ENCODE measurements at regions not wholly inside any gene's neighbourhood (a gene's known extent, or its start where the extent isn't known, plus 50 kb on each side); places are given as distances from the start of the nearest gene placed in this dataset.

GRCh38 chr14:84343656-84344055 lies 1186.3 kb upstream of the FLRT2 start:
- Histone ChIP-seq H3K27me3 (no peaks in the 10 kb centered on the region), H3K4me3 (ENCODE audit: low read depth in 1 of 2, low read length in 1 of 2) (no peak overlapping the region), H3K4me1 (ENCODE audit: control insufficient read depth in 1 of 2, insufficient read depth in 1 of 2, low read depth in 1 of 2, low read length in 1 of 2) (no peaks in the 10 kb centered on the region), H3K36me3 (no peaks in the 10 kb centered on the region), H3K27ac (no peak overlapping the region), H3K9me3 (no peaks in the 10 kb centered on the region)
- no peak for TF ChIP-seq CTCF (IDR thresholded peaks at IDR 0.05)

GRCh38 chr14:84351646-84352045 lies 1178.3 kb upstream of the FLRT2 start:
- Histone ChIP-seq H3K4me1 (ENCODE audit: control insufficient read depth in 1 of 2, insufficient read depth in 1 of 2, low read depth in 1 of 2, low read length in 1 of 2) (no peaks in the 10 kb centered on the region), H3K36me3 (no peaks in the 10 kb centered on the region), H3K4me3 (ENCODE audit: low read depth in 1 of 2, low read length in 1 of 2) (no peak overlapping the region), H3K27ac (no peak overlapping the region), H3K9me3 (no peaks in the 10 kb centered on the region), H3K27me3 (no peaks in the 10 kb centered on the region)
- no peak for TF ChIP-seq CTCF (IDR thresholded peaks at IDR 0.05)

- Histone ChIP-seq H3K27me3 (no peaks in the 10 kb centered on the region), H3K4me1 (ENCODE audit: control insufficient read depth in 1 of 2, insufficient read depth in 1 of 2, low read depth in 1 of 2, low read length in 1 of 2) (no peaks in the 10 kb centered on the region), H3K36me3 (no peaks in the 10 kb centered on the region), H3K27ac (no peak overlapping the region), H3K9me3 (no peaks in the 10 kb centered on the region), H3K4me3 (ENCODE audit: low read depth in 1 of 2, low read length in 1 of 2) (no peak overlapping the region)
- TF ChIP-seq CTCF (IDR thresholded peaks at IDR 0.05): no peak
These were observed 1168.5 kb upstream of the FLRT2 start for GRCh38 chr14:84361476-84361875.

DNA sequence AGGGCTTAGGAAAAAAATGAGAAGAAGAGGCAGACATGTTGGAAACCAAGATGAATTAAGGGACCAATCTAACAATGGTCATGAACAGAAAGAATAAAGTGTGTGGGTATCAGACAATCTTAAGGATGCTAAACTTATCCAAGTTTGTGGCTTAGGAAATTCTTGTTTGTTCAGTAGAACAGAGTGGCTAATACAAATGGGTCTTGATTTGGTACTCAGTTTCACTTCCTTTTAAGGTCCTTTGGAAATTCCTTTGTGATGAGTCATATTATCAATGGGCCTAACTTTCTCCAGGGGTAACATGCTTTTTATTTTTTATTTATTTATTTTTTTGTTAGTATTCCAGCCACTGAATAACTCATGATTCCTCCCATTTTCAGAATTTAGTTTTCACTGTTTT lies 1154.7 kb upstream of the FLRT2 start:
- H3K36me3 ChIP-seq: no peaks in the 10 kb centered on the region
- H3K9me3 ChIP-seq: no peaks in the 10 kb centered on the region
- H3K27ac ChIP-seq: no peak overlapping the region
- H3K27me3 ChIP-seq: no peaks in the 10 kb centered on the region
- H3K4me3 ChIP-seq (ENCODE audit: low read depth in 1 of 2, low read length in 1 of 2): no peak overlapping the region
- no peaks in the 10 kb centered on the region for H3K4me1 ChIP-seq (ENCODE audit: control insufficient read depth in 1 of 2, insufficient read depth in 1 of 2, low read depth in 1 of 2, low read length in 1 of 2)
- no peak for TF ChIP-seq CTCF (IDR thresholded peaks at IDR 0.05)

GRCh38 chr14:84390010-84390409 lies 1139.9 kb upstream of the FLRT2 start:
- no peak overlapping the region for H3K4me3 ChIP-seq (ENCODE audit: low read depth in 1 of 2, low read length in 1 of 2)
- no peaks in the 10 kb centered on the region for H3K4me1 ChIP-seq (ENCODE audit: control insufficient read depth in 1 of 2, insufficient read depth in 1 of 2, low read depth in 1 of 2, low read length in 1 of 2)
- no peaks in the 10 kb centered on the region for H3K36me3 ChIP-seq
- H3K27ac ChIP-seq: no peak overlapping the region
- no peaks in the 10 kb centered on the region for H3K27me3 ChIP-seq
- H3K9me3 ChIP-seq: no peaks in the 10 kb centered on the region
- no peak for TF ChIP-seq CTCF (IDR thresholded peaks at IDR 0.05)

- H3K27me3 ChIP-seq: no peaks in the 10 kb centered on the region
- TF ChIP-seq CTCF (IDR thresholded peaks at IDR 0.05): no peak
- H3K36me3 ChIP-seq: no peaks in the 10 kb centered on the region
- H3K4me1 ChIP-seq (ENCODE audit: control insufficient read depth in 1 of 2, insufficient read depth in 1 of 2, low read depth in 1 of 2, low read length in 1 of 2): no peaks in the 10 kb centered on the region
- no peaks in the 10 kb centered on the region for H3K9me3 ChIP-seq
- H3K4me3 ChIP-seq (ENCODE audit: low read depth in 1 of 2, low read length in 1 of 2): no peak overlapping the region
- H3K27ac ChIP-seq: no peak overlapping the region
These were observed 1132.3 kb upstream of the FLRT2 start for GRCh38 chr14:84397631-84398030.
